GM21381 (cell line): ENCODE measurements at regions not wholly inside any gene's neighbourhood (a gene's known extent, or its start where the extent isn't known, plus 50 kb on each side); places are given as distances from the start of the nearest gene placed in this dataset.

Source experiments
- ATAC-seq: cut with Tn5 transposase; IDR thresholded peaks from one replicate; pipeline ENCODE4 v1.9.1; 2021; ENCODE audit warnings: mild to moderate bottlenecking, moderate library complexity; ENCODE audit not compliant: unreplicated experiment

GRCh38 chr10:43943818-43944360, 295.2 kb upstream of the ZNF32 start:
- ATAC-seq, result no peak

- no peak for ATAC-seq
Measured at GRCh38 chr10:43943119-43943817, 294.6 kb upstream of the ZNF32 start.

- no peak for ATAC-seq
Measured at GRCh38 chr10:43942096-43942850, 293.6 kb upstream of the ZNF32 start.

- ATAC-seq, result no peak
Measured at GRCh38 chr10:43940898-43941837, 292.5 kb upstream of the ZNF32 start.

- no peak for ATAC-seq
Measured at GRCh38 chr10:43939939-43940820, 291.5 kb upstream of the ZNF32 start.

GRCh38 chr10:43939389-43939938, 290.8 kb upstream of the ZNF32 start:
- no peak for ATAC-seq

GRCh38 chr10:43938810-43939209, 290.1 kb upstream of the ZNF32 start:
- no peak for ATAC-seq

- no peak for ATAC-seq
Measured at GRCh38 chr10:43931308-43931930, 282.7 kb upstream of the ZNF32 start.

GRCh38 chr10:43930777-43931176, 282.1 kb upstream of the ZNF32 start:
- ATAC-seq, result no peak

GRCh38 chr10:43930243-43930642, 281.6 kb upstream of the ZNF32 start:
- ATAC-seq, result no peak

GRCh38 chr10:43929122-43929521, 280.4 kb upstream of the ZNF32 start:
- ATAC-seq, result no peak

GRCh38 chr10:43928425-43928968, 279.8 kb upstream of the ZNF32 start:
- no peak for ATAC-seq

GRCh38 chr10:43926875-43927406, 278.3 kb upstream of the ZNF32 start:
- no peak for ATAC-seq

- no peak for ATAC-seq
Measured at GRCh38 chr10:43926371-43926770, 277.7 kb upstream of the ZNF32 start.

- ATAC-seq, result no peak
Measured at GRCh38 chr10:43925793-43926192, 277.1 kb upstream of the ZNF32 start.

GRCh38 chr10:43923328-43923727, 274.6 kb upstream of the ZNF32 start:
- no peak for ATAC-seq

- ATAC-seq, result no peak
Measured at GRCh38 chr10:43922335-43923280, 273.9 kb upstream of the ZNF32 start.

- ATAC-seq, result no peak
Measured at GRCh38 chr10:43921881-43922280, 273.2 kb upstream of the ZNF32 start.
